GM18511 (cell line): ENCODE measurements at regions not wholly inside any gene's neighbourhood (a gene's known extent, or its start where the extent isn't known, plus 50 kb on each side); places are given as distances from the start of the nearest gene placed in this dataset.
"Not testable (repeated sequence)": the region's sequence is repeated elsewhere in the genome, so short reads cannot be mapped to it uniquely, and the experiment has no call there.

Experiments used
- ATAC-seq: cut with Tn5 transposase; IDR thresholded peaks from one replicate; pipeline ENCODE4 v1.9.1; 2021; ENCODE audit warnings: mild to moderate bottlenecking, moderate library complexity; ENCODE audit not compliant: unreplicated experiment

DNA sequence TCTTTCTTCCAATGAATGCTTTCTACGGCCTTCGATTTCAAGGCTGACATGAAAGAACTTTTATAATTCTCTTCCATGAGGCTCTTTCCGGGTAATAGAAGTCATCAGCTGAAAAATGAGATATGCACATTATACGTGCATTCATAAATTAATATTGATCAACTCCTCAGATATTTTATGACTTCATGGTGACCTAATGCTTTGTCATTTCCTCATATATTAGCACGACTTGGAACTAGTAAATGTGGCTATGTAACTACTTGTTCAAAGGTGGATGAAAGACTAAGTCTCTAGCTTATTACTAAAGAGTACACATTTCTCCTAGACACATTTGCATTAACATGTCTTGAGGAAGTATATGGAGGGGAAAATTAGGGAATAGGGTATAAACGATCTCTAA lies 168.8 kb downstream of the HDGFL1 start:
- no peak for ATAC-seq

DNA sequence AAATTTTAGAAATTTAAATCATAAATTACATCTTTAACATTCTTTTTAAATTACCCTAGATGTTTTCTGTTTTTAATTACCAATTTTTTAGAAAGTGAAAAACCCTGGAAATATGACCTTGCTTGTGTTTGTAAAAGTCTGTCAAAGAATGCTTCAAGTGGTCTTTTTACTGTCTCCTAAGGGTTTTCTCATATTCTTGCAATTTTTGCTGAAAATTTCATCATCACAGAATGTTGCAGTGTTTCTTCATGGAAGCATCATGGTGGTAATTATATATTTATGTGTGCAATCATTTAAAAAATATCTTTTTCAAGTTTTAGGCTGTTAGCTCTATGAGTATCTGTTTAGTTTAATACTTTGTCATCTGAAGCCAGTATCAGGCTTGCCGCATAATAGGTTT lies 178.2 kb downstream of the HDGFL1 start:
- no peak for ATAC-seq

DNA sequence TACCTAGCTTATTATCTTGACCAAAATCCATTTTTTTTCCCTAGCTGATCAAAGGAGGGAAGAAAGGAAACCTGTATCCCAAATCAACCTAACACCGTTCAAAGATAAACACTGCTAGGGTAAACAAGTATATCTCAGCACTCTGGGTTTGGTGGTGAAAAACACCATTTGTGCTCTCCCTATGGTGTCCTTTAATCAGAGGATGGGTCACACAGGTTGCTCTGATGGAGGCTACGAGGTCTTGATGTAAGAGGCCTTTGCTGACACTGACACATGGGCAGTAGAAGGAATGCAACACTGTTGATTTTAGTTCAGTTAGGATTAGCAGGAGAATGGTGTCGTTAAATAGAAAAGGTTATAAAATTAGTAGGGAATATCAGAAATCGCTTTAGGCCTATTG lies 179.3 kb downstream of the HDGFL1 start:
- ATAC-seq, result no peak

DNA sequence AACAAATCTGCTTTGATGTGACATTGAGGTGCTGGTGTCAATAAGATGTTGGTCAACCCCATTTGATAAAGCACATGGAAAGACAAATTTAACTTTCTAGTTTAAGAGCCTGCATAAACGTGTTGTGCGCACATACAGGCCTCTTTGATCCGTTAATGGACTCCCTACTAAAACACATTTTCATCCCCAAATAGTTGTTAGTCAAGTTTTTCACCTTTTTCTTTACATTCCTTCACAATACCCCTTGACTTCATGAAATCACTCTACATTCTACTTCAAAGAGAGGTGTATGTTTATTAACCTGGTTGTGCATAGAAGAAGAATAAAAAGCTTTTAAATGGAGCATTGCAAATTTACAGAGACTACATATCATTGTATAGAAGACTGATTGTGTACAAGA lies 180.3 kb downstream of the HDGFL1 start:
- no peak for ATAC-seq

DNA sequence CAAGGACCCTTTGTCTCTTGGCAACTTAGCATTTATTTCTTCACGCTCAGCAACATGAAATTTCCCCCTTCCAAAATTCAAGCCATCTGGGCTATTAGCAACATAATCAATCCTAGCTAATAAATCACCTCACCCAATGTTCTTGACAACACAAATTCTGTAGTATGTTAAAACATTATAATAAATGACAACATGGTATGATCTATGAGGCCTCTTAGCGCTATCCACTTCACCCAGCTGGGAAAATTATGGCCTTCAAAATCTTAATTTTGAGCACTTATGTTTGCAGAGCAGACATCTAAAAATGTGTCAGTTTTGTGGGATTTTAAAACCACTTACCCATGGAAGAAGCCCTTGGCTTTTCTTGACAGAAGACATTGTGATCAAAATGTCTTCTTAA lies 181.9 kb downstream of the HDGFL1 start:
- no peak for ATAC-seq

DNA sequence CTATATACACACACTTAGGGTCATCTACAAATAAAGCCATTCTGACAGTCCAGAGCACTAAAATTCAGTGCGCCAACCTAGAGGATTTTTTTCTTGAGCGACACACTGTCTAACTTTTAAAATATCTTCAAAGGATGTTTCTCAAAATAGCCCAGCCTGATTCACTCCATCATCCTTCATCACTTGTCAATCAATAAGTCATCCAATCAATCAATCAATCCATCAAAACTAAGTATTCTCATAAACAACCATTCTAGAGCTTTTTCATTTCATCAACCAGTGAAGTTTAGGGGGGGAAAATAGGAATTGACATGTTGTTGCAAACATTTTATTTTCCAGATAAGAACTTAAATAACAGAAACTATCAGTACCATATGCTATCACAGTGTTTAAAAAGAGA lies 183.2 kb downstream of the HDGFL1 start:
- no peak for ATAC-seq

DNA sequence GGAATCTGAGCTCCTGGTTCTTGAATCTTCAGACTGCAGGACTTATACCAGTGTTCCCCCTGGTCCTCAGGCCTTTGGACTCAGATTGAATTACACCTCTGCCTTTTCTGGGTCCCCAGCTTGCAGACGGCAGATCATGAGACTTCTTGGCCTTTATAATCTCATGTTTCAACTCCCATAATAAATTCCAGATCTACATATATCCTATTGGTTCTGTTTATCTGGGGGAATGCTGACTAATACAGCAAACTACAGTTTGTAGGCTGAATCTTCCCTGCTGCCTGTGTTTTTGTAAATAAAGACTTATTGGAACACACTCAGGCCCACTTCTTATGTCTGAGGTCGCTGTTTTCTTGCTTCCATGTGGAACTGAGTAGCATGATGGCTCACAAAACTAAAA lies 184.7 kb downstream of the HDGFL1 start:
- no peak for ATAC-seq

DNA sequence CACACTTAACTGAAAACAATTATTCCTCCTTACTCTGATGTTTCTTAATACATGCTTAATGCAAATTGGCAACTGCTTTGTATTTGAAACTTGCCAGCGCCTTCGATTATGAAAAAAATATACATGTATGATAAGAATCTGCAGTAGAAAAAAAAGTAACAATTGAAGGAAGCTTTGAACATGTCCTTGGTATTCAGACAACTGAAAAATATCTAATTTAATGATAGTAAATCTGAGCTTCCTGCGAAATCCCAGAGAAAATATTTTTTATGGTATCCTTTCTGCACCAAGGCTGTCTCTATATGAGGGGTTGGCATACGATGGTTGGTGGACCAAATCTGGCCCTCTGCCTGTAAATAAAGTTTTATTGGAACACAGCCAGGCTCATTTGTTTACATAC lies 186.2 kb downstream of the HDGFL1 start:
- ATAC-seq, result no peak

DNA sequence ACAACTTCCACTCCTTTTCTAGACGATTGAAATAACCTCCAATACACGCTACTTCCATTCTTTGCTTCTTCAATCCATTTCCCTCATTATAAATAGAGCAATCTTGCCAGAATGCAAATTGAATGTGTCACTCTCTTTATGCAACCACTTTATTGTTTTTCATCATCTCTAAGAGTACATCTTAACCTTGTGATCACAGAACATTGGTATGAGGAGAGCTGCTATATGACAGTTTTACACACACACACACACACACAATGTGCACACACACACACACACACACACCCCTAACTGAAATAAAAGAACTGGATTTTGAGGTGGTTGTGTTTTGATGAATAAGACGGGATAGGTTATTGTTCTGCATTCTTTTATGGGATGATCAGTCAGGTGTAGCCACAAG lies 187.0 kb downstream of the HDGFL1 start:
- no peak for ATAC-seq

DNA sequence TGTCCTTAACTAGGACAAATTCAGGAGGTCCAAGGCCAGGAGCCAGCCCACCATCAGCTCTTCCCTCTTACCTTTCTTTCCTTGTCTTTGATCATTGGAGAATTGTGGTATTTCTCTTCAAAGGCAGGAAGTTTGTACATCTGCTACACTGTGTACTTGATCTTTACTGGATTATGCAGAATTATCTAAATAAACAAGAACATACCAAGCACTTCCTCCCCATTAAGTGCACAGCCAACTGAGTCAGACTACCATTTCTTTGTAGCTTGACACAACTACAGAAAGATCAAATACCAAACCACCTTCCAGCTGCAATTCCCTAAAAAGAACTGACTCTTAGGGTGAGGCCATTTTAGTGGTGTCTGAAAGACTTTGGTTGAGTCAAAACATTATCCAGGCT lies 195.1 kb downstream of the HDGFL1 start:
- ATAC-seq, result no peak

DNA sequence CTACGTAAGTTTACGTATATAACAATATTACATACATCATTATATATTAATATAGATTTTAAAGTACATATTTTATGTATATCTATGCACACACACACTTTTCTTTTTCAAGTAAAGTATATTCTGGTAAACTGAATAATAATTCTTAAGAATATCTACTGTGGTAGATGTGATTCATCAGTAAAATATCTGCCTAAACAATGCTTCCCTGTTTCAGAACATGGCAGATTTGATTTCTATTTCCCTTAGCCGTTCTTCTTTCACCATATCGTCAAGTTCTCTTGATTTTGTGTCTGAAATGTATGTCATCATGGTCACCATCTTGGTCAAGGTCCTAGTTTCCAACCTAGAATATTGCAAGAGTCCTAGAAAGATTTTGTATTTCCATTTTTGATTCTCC lies 195.6 kb downstream of the HDGFL1 start:
- no peak for ATAC-seq

DNA sequence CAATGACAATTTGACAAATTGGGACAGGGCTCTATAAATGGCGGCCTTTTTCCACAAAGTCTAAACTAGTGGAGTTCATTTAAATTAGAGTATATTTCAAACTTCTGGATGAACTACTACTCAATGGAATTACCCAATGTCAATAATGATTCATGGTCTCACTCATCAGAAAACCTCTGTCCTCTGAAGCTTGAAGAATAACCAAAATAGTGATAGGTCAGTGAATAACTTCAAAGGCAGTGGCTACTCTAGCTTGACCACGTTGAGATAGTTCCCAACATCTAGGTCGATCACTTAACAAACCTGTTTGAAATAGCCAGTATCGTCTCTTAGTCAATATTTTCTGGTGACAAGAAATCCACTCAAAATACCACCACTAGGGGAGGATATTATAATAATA lies 197.6 kb downstream of the HDGFL1 start:
- no peak for ATAC-seq

DNA sequence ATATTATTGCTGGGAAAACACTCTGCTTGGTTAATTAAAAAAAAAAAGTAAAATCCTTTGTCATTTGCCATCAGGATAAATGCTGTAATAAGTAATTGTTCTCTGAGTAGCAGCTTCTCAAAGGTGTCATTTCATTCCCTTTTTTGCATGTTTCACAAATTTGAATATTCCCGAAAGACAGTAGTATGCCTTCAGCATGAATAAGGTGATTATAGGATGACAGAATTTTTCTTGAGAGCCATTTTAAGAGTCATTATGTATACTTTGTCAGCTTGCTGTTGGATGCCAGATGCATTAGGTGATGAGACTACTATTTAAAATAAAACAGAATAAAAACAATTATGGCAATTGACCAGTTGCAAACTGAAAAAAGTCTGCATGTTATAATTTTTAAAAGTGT lies 200.7 kb downstream of the HDGFL1 start:
- no peak for ATAC-seq

DNA sequence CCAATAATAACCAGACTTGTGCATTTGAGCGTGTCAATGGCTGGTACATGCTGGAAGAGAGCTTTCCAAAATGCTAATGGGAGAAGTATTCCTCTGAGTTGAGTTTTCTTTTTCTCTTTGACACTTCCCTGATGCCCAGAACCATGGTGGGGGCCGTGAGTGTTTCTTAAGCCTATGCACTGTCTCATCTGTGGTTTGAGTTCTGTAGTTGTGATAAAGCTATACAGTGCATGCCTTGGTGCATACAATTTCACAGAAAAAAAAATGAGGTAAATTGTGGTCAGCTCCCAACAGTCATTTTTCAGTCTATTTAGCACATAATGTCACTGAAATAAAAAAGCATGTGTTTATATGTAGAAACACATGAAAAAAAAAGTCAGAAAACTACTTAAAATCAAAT lies 204.8 kb downstream of the HDGFL1 start:
- no peak for ATAC-seq

DNA sequence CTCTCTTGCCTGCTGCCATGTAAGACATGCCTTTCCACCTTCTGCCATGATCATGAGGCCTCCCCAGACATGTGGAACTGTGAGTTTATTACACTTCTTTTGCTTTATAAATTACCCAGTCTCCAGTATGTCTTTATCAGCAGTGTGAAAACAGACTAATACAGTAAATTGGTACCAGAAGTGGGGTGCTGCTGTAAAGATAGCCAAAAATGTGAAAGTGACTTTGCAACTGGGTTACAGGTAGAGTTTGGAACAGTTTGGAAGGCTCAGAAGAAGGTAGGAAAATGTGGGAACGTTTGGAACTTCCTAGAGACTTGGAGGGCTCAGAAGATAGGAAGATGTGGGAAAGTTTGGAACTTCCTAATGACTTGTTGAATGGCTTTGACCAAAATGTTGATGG lies 209.1 kb downstream of the HDGFL1 start:
- not testable (repeated sequence) for ATAC-seq

DNA sequence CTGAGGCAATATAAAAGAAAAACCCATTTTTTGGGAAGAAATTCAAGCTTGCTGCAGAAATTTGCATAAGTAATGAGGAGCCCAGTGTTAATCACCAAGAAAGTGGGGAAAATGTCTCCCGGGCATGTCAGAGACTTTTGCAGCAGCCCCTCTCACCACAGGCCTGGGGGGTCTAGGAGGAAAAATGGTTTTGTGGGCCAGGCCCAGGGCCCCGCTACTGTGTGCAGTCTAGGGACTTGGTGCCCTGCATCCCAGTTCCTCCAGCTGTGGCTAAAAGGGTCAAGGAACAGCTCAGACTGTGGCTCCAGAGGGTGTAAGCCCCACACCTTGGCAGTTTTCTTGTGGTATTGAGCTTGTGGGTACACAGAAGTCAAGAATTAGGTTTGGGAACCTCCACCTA lies 209.7 kb downstream of the HDGFL1 start:
- ATAC-seq, result no peak

DNA sequence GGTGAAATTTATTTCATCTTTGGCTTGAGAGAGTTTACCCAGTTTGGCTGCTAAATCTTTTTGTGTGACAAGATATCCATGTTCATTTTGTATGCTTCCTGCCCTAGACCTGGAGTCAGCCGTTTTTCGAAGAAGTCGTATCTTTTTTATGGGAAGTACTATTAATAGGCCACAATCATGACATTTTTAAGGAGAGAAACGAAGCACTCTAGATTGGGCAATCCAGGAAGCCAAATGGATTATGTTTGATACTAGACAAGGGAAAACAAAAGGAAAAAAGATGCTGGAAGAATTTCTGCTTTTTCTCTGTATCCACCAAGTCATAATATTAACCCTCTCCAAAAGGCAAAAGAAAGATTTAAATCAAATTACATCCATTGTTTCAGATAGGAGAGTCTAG lies 214.6 kb downstream of the HDGFL1 start:
- no peak for ATAC-seq

DNA sequence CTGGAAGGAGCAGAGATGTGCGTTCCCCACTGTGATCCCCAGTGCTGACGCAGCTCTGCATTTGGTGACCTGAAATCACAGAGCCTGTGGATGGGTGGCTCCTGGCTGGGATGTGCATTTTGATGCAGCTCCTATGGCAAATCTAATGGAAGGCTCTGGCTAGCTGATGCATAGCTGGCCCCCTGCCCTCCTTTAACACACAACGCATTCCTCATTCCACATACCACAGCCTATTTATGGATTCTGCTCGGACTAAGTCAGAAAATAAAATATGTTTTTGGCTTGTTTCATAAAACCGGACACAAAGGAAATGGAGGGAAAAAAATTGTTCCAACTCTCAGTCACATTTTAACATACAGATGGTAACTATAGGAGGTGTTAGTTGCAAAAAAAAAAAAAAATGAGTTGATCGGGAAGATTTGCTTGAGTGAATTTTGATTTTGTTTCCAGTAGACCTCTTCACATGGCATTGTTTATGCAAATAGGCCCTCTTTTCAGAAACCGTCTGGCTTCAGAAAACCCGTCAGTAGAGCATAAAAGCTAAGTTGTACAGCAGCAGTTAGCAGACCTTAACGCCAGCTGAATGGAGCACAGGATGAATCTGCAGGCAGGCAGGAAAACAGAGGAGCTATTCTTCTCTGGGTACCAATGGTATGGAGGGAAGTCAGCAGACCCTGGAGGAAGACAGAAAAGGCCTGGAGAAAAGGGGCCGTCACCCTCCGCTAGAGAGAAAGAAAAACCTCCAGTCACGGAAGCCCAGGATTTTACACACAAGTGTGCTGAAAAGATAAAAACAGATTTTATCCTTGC lies 215.4 kb downstream of the HDGFL1 start:
- ATAC-seq, result no peak

DNA sequence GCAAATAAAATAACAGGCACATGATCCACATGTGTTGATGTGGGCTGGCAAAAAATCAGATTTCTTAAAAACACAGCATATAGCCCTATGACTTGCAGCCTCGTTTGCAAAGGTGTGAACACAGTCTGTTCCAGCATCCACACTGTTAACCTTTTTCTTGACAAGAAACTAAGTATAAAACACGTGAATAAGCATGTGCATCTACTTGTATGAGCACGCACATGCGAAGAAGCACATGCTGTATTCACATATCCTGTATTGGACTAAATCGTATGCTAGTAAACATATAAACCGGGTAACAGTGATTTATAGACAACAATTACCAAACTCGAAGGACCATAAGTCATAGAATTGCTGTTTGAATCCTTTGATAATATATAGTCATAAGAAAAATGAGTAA lies 218.7 kb downstream of the HDGFL1 start:
- ATAC-seq, result no peak

DNA sequence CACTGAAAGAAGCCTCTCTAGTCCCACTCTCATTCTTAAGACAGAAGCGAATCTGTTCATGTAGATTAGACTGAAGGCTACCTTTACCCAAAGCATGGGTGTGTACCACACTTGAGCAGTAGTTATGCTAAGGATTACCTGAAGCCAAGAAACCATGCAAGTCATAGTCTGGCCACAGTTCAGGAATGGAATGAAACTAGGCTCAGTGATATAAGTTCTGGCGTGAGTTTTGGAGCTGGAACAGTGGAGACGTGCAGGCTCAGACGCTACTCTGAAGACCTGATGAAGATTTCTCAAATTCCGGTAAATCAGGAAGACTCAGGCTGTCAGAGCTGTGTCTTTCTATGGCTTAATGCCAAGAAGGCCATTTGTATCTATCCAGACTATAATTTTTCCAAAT lies 219.9 kb downstream of the HDGFL1 start:
- ATAC-seq, result no peak

DNA sequence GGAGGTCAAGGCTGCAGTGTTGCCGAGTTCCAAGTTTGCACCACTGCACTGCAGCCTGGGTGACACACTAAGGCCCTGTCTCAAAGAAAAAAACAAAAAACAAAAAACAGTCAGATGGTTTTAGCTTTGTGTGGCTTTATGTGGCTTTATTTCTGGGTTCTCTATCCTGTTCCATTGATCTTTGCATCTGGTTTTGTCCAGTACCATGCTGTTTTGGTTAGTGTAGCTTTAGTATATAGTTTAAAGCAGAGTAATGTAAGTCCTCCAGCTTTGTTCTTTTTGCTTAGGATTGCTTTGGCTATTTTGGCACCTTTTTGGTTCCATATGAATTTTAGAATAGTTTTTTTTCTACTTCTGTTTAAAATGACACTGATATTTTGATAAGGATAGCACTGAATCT lies 225.5 kb downstream of the HDGFL1 start:
- no peak for ATAC-seq

DNA sequence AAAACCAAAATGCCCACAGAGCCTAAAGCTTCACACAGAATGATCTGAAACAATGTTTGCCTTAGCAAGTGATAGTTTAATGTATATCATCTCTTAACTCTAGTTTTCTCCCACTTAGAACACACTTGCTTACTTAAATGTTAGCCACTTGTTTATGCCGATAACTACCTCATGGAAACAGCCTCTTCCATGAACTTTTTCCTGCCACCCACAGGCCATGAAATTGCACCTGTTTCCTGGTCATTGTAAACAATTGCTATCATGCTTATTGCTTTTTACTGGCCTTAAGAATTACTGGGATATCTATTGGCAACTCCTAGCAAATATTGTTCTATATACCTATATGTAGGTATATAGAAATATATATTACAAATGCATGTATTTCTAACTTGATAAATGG lies 231.1 kb downstream of the HDGFL1 start:
- ATAC-seq, result no peak

DNA sequence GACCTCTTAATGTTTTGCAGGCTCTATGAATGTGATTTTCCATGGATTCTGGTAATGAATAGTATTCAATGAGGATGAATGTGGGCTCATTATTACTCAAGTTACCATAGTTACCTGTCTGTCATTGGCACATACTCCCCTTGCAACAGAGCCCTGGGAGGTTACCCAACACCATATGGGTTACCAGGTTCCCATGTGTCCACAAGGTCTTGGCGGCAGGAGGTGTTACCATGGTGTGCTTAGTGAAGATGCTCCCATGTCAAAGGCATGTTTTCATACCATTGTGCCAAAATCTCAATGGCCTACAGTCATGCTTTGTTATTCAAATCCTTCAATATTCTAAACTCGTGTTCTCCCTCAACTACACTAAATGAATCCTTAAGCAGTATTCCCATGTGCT lies 232.5 kb downstream of the HDGFL1 start:
- no peak for ATAC-seq
